ENCODE measurements at regions not wholly inside any gene's neighbourhood (a gene's known extent, or its start where the extent isn't known, plus 50 kb on each side); places are given as distances from the start of the nearest gene placed in this dataset.

GRCh38 chr6:156589281-156589680 is 187.9 kb upstream of the ARID1B start:
- TF ChIP-seq POLR2A (IDR thresholded peaks at IDR 0.05; ENCODE audit: low read length) = no peak
- no peak for TF ChIP-seq GATA1 (IDR thresholded peaks at IDR 0.05; ENCODE audit: low read depth, low read length)
